T47D (cell line): ENCODE measurements at regions not wholly inside any gene's neighbourhood (a gene's known extent, or its start where the extent isn't known, plus 50 kb on each side); places are given as distances from the start of the nearest gene placed in this dataset.
"Not testable (repeated sequence)": the region's sequence is repeated elsewhere in the genome, so short reads cannot be mapped to it uniquely, and the experiment has no call there.

Source experiments
- DNase-seq, 2 experiments: peaks; one replicate each; pipeline versions ENCODE4 v3.0.0 to v3.0.0-alpha.2; 2011 to 2012; ENCODE audit warnings: low read depth in 1 of 2, low spot score in 1 of 2
- JUND ChIP-seq: IDR thresholded peaks from 2 replicates; pipeline ENCODE4 v1.6.1; 2012; ENCODE audit warnings: low read depth
- in situ Hi-C: cut with HindIII; loops from 2 replicates; pipeline ENCODE4 v1.10.0; 2016; ENCODE audit warnings: low sequenced_read_pairs, low pct_unique_long_range_greater_than_20kb

GRCh38 chr10:130339091-130339490 lies 202.9 kb downstream of the GLRX3 start:
- in situ Hi-C loops = no loop called here
- TF ChIP-seq JUND = no peak
- no peak for DNase-seq

DNA sequence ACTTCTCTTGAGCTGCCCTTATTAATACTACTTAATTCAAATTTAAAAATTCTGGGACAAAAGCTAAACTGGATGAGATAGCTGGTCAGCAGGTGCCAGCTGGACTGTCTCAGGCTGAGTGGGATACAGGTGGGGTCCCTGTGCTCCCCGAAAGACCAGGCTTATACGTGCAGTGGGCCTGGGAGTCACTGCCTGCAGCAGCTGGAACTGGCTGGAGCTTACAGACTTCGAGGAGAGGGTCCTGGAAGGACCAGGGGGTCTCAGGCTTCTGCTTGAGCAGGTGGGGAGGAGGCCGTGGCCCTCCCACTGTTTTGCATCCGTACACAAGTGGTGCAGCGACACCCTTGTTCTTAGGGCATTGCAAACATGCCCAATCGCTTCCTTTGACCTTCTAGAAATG lies 203.7 kb downstream of the GLRX3 start:
- in situ Hi-C loops = no loop called here
- no peak for TF ChIP-seq JUND
- DNase-seq = no peak

- no peak for TF ChIP-seq JUND
- in situ Hi-C loops = no loop called here
- DNase-seq = no peak
Observed at GRCh38 chr10:130340816-130341215, 204.6 kb downstream of the GLRX3 start.

GRCh38 chr10:130341356-130341755 lies 205.2 kb downstream of the GLRX3 start:
- in situ Hi-C loops = no loop called here

DNA sequence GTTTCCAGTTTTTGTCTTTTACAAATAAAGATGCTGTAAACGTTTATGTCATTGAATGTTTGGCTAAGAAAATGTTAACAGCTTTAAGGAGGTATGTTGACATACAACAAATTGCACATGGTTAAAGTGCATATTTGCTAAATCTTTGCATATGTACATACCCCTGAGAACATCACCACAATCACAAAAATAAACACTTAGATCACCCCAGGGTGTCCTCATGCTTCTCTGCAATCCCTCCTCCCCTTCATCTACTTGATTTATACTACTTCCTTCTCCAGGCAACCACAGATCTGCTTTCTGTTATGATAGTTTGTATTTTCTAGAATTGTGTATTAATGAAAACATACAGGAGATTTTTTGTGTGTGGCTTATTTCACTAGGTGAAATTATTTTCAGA lies 209.5 kb downstream of the GLRX3 start:
- no peak for TF ChIP-seq JUND
- peak in 1 of 2 experiments; percentile 26 for DNase-seq
- in situ Hi-C loops = no loop called here

More at GRCh38 chr10:130341356-130341755, 205.2 kb downstream of the GLRX3 start:
- DNase-seq = peak in 1 of 2 experiments; percentile 23
- no peak for TF ChIP-seq JUND

GRCh38 chr10:130350996-130351395 lies 214.8 kb downstream of the GLRX3 start:
- no peak for TF ChIP-seq JUND
- DNase-seq = no peak
- in situ Hi-C loops = no loop called here

- DNase-seq = no peak
- in situ Hi-C loops = no loop called here
- no peak for TF ChIP-seq JUND
Observed at GRCh38 chr10:130351466-130352290, 215.5 kb downstream of the GLRX3 start.

DNA sequence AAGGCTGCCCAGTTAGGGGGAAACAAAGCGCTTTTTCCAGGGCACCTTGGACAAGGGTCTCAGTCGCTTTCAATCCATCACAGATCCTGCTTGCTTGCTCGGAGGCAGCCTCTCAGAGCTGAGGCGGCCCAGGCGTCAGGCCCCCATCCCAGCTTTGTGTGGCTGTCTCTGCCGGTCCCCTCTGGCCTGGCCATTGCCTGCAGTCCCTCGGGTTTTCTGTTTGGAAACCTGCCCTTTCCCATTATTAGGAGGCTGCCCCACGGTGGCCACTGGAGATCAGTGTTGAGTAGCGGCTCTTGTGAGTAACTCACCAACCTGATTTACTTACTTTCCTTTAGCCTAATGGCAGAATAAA lies 216.1 kb downstream of the GLRX3 start:
- no peak for TF ChIP-seq JUND
- no peak for DNase-seq
- in situ Hi-C loops = no loop called here

DNA sequence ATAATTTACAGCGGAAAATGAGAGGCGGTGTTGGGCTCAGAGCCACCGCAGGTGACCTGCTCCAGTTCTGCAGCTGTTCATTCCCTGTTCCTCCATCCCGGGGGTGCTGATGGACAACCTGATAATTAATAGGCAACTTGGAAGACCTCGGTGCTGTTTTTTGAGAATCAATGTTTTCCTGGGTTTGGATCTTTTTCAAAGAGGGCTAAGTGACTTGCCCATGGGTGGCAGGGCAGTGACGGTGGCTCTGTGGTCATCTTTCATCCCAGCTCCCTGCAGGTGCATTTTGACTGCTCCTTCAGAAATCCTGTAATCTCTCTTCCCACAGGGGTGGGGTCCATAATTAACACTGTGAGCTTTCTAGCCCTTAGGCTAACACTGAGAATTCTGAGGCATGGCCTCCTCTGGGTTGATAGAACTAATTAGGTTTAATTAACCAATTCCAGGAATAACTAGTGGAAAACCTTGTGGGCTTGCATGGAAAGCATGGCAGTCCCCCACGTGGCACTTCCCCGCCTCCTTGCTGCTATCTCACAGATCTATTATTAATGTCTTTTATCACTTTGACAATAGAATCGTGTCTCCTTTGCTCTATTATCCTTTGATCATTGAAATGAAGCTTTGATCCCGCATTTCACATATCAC lies 217.9 kb downstream of the GLRX3 start:
- no peak for DNase-seq
- no peak for TF ChIP-seq JUND

GRCh38 chr10:130354573-130354954 lies 218.4 kb downstream of the GLRX3 start:
- no peak for DNase-seq
- no peak for TF ChIP-seq JUND
- in situ Hi-C loops = no loop called here

More for the DNA sequence above, 217.9 kb downstream of the GLRX3 start:
- in situ Hi-C loops = no loop called here

DNA sequence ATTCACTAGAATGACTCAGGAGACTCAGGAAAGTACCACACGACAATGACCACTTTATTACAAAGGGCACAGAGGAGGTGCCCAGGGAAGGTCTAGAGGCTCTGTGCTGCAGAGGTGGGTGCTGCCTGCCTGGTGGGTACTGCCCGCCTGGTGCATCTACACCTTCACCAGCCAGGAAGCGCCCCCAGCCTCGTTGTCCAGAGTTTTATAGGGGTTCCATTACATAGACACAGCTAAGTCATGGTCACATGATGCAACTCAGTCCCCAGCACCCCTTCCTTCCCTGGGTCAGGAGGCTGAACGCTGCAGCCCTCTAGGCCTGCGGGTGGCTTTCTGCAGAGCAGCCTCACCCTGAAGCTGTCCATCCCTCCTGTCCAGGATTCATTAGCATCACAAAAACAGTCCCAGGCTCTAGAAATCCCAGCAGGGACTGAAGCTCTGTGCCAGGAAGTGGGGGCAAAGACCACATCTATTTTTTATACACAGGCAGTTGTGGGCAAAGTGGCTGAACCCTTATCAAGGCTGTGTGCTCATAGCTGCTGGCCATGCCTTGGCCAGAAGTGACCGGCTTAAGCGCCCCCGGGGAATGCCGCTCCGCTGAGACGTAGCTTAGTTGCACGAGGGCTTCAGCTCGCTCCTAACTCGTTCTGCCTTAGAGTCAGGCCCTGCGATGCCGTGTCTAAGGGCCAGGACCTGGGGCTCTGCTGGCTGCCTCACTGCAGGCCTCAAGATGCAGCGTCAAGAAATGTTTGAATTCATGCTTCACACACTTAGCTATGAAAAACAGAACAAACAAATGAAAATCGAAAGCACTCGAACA lies 219.0 kb downstream of the GLRX3 start:
- in situ Hi-C loops = no loop called here
- no peak for TF ChIP-seq JUND
- no peak for DNase-seq

GRCh38 chr10:130356429-130356828 lies 220.2 kb downstream of the GLRX3 start:
- in situ Hi-C loops, DNase-seq: not testable (repeated sequence)

DNA sequence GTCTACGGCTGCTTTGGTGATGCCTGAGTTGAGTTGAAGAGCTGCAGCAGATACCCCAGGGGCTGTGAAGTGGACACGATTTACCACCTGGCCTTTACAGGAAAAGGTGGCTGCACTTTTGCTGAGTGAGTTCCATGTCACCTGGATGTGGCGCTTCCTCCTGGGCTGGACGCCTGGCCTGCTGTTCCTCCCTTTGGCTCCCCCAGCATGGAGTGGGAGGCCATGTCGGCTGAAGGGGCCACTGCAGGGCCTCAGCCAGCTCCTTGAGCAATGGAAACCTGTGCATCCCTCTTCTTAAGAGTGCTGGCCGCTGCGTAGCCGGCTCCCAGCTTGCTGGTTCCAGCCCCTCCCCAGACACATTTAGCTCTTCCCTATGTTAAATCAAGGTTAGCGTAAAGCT lies 221.0 kb downstream of the GLRX3 start:
- DNase-seq = no peak
- in situ Hi-C loops = no loop called here
- no peak for TF ChIP-seq JUND
